ENCODE measurements at regions not wholly inside any gene's neighbourhood (a gene's known extent, or its start where the extent isn't known, plus 50 kb on each side); places are given as distances from the start of the nearest gene placed in this dataset.

- DNase-seq = no peak
Measured at GRCh38 chr4:24091639-24092233, 201.9 kb upstream of the PPARGC1A start.

GRCh38 chr4:24089851-24090534 lies 200.1 kb upstream of the PPARGC1A start:
- DNase-seq = no peak

- DNase-seq = no peak
Measured at GRCh38 chr4:24080871-24081270, 191.0 kb upstream of the PPARGC1A start.

GRCh38 chr4:24078347-24078962 lies 188.6 kb upstream of the PPARGC1A start:
- DNase-seq = no peak

- no peak for DNase-seq
Measured at GRCh38 chr4:24076811-24077210, 187.0 kb upstream of the PPARGC1A start.

- DNase-seq = no peak
Measured at GRCh38 chr4:24073948-24074347, 184.1 kb upstream of the PPARGC1A start.

GRCh38 chr4:24071612-24072372 lies 181.9 kb upstream of the PPARGC1A start:
- DNase-seq = no peak

- DNase-seq = no peak
Measured at GRCh38 chr4:24070117-24070516, 180.3 kb upstream of the PPARGC1A start.

GRCh38 chr4:24067367-24068193 lies 177.7 kb upstream of the PPARGC1A start:
- DNase-seq = peak; percentile 6

- no peak for DNase-seq
Measured at GRCh38 chr4:24065974-24066373, 176.1 kb upstream of the PPARGC1A start.

GRCh38 chr4:24063731-24064130 lies 173.9 kb upstream of the PPARGC1A start:
- DNase-seq = no peak

GRCh38 chr4:24060932-24061331 lies 171.1 kb upstream of the PPARGC1A start:
- DNase-seq = no peak

GRCh38 chr4:24059839-24060238 lies 170.0 kb upstream of the PPARGC1A start:
- DNase-seq = no peak

- DNase-seq = no peak
Measured at GRCh38 chr4:24057915-24058559, 168.2 kb upstream of the PPARGC1A start.

- no peak for DNase-seq
Measured at GRCh38 chr4:24056289-24056688, 166.4 kb upstream of the PPARGC1A start.

- DNase-seq = no peak
Measured at GRCh38 chr4:24055623-24056022, 165.8 kb upstream of the PPARGC1A start.

- no peak for DNase-seq
Measured at GRCh38 chr4:24054910-24055309, 165.1 kb upstream of the PPARGC1A start.

GRCh38 chr4:24053934-24054333 lies 164.1 kb upstream of the PPARGC1A start:
- DNase-seq = no peak

GRCh38 chr4:24044610-24045589 lies 155.1 kb upstream of the PPARGC1A start:
- no peak for DNase-seq

- DNase-seq = no peak
Measured at GRCh38 chr4:24042094-24042493, 152.2 kb upstream of the PPARGC1A start.

GRCh38 chr4:24040811-24041210 lies 151.0 kb upstream of the PPARGC1A start:
- DNase-seq = no peak

All from NCI-H1436 (cell line).